SJCRH30 (cell line): ENCODE measurements at regions not wholly inside any gene's neighbourhood (a gene's known extent, or its start where the extent isn't known, plus 50 kb on each side); places are given as distances from the start of the nearest gene placed in this dataset.
"Not testable (repeated sequence)": the region's sequence is repeated elsewhere in the genome, so short reads cannot be mapped to it uniquely, and the experiment has no call there.

Experiments used
- DNase-seq, 2 experiments: peaks; one replicate each; pipeline ENCODE4 v3.0.0-alpha.2; 2015 to 2020
- H3K27ac ChIP-seq: fragments of 250-450 bp; sonication (Bioruptor Pico); 2 replicates; pipeline ENCODE4 v1.5.1; 2020; ENCODE audit warnings: mild to moderate bottlenecking, moderate library complexity
- H3K27me3 ChIP-seq: fragments of 250-450 bp; sonication (Bioruptor Pico); 2 replicates; pipeline ENCODE4 v1.5.1; 2020; ENCODE audit warnings: mild to moderate bottlenecking, moderate library complexity
- H3K36me3 ChIP-seq: fragments of 250-450 bp; sonication (Bioruptor Pico); 2 replicates; pipeline ENCODE4 v1.5.1; 2020; ENCODE audit warnings: mild to moderate bottlenecking, moderate library complexity
- H3K4me1 ChIP-seq: fragments of 250-450 bp; sonication (Bioruptor Pico); 2 replicates; pipeline ENCODE4 v1.5.1; 2020; ENCODE audit warnings: mild to moderate bottlenecking, moderate library complexity
- H3K4me3 ChIP-seq: fragments of 250-450 bp; sonication (Bioruptor Pico); 2 replicates; pipeline ENCODE4 v1.5.1; 2020; ENCODE audit warnings: mild to moderate bottlenecking, moderate library complexity
- H3K9me3 ChIP-seq: fragments of 250-450 bp; sonication (Bioruptor Pico); replicated peaks from 2 replicates; pipeline ENCODE4 v1.5.1; 2020; ENCODE audit warnings: mild to moderate bottlenecking, moderate library complexity

DNA sequence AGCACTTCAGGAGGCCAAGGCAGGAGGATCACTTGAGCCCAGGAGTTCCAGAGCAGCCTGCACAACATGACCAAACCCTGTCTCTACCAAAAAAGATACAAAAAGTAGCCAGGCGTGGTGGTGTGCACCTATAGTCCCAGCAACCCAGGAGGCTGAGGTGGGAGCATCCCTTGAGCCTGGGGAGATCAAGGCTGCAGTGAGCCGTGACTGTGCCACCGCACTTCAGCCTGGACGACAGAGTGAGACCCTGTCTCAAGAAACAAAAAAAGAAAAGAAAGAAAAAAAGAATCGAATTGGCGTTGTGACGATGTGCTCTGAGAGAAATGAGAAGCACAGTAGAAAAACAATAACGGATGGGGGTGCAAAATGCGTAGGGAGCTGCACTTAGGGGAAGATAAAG, 101.4 kb downstream of the NDFIP1 start:
- DNase-seq: no peak
- Histone ChIP-seq H3K27me3 (peaks cover 5% of the 10 kb centered on the region; the same call in 1 of the 2 replicates), H3K4me3 (no peak overlapping the region), H3K36me3 (no peaks in the 10 kb centered on the region), H3K4me1 (no peaks in the 10 kb centered on the region; the same call in 1 of the 2 replicates), H3K27ac (no peak overlapping the region), H3K9me3 (no peaks in the 10 kb centered on the region)

DNA sequence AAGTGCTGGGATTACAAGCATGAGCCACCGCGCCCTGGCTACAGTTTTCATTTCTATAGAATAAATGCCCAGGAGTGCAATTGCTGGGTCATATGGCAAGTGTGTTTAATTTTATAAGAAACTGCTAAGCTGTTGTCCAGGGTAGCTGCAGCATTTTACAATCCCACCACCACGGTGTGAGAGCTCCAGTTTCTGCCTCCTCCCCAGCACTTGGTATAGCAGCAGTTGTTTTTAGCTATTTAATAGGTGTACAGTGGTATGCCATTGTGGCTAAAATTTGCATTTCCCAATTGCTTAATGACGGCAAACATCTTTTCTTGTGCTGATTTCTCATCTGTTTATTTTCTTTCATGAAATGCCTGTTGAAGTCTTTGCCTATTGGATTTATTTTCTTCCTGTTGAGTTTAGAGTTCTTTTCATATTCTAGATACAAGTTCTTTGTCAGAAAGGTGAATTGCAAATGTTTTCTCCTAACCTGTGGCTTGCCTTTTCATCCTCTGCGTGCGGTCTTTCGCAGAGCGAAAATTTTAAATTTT, 100.3 kb downstream of the NDFIP1 start:
- no peak for DNase-seq
- peaks cover 5% of the 10 kb centered on the region; the same call in 1 of the 2 replicates for H3K27me3 ChIP-seq
- H3K4me1 ChIP-seq: no peaks in the 10 kb centered on the region
- no peak overlapping the region for H3K27ac ChIP-seq
- H3K36me3 ChIP-seq: no peaks in the 10 kb centered on the region
- no peak overlapping the region for H3K4me3 ChIP-seq
- no peaks in the 10 kb centered on the region for H3K9me3 ChIP-seq

DNA sequence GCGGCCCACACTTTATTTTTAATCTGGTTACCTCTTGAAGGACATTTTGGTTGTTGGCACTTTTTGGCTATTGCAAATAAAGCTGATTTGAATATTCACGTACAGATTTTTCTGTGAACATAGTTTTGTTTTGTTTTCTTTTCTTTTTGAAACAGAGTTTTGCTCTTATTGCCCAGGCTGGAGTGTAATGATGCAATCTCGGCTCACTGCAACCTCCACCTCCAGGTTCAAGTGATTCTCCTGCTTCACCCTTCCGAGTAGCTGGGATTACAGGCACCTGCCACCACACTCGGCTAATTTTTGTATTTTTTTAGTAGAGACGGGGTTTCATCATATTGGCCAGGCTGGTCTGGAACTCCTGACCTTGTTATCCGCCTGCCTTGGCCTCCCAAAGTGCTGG, 99.7 kb downstream of the NDFIP1 start:
- not testable (repeated sequence) for H3K9me3 ChIP-seq, DNase-seq, H3K4me3 ChIP-seq, H3K4me1 ChIP-seq, H3K36me3 ChIP-seq, H3K27me3 ChIP-seq, H3K27ac ChIP-seq

DNA sequence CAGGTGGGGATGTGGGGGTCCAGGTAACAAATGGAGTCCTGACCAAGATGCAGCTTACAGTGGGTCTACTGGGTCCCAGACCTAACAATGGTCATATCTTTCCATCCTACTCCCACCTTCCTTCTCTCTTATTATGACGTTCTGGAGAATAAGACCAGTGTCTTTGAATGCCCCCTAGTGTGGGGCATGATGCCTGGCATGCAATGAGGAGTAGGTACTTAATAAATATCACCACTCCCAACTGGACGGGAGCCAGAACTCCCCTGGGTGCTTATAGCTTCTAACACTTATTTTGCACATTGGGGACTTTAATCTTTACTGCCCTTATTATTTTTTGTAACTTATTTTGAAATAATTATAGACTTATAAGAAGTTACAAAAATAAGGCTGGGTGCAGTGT, 98.2 kb downstream of the NDFIP1 start:
- Histone ChIP-seq H3K4me3 (no peak overlapping the region), H3K4me1 (no peaks in the 10 kb centered on the region), H3K27me3 (peaks cover 5% of the 10 kb centered on the region; the same call in 1 of the 2 replicates), H3K9me3 (no peaks in the 10 kb centered on the region), H3K27ac (no peak overlapping the region), H3K36me3 (no peaks in the 10 kb centered on the region)
- no peak for DNase-seq

DNA sequence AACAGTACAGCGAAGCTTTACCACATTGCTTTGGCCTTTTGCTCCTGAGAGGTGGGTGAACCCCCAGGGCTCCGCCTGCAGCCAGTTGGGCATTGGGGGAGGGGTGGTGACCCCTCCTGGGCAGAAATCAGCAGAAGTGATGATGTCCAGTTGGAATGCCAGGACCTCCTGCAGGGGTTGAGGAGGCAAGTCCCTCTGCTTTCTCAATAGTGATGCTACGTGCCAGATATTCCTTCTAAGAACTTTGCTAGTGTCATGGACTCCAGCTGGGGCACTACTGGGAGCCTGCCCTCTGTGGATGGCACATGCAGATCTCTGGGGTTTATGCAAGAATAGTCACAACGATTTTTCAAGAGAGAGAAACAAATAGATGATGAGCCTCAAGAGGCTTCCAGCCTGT, 95.6 kb downstream of the NDFIP1 start:
- no peaks in the 10 kb centered on the region for H3K4me1 ChIP-seq
- H3K9me3 ChIP-seq: no peaks in the 10 kb centered on the region
- H3K4me3 ChIP-seq: no peak overlapping the region
- no peaks in the 10 kb centered on the region for H3K36me3 ChIP-seq
- no peak overlapping the region for H3K27ac ChIP-seq
- DNase-seq: no peak
- peaks cover 5% of the 10 kb centered on the region; the same call in 1 of the 2 replicates for H3K27me3 ChIP-seq
